Gastroesophageal sphincter (tissue), 3 donors: ENCODE measurements at regions not wholly inside any gene's neighbourhood (a gene's known extent, or its start where the extent isn't known, plus 50 kb on each side); places are given as distances from the start of the nearest gene placed in this dataset.

Source experiments
- EP300 ChIP-seq: sonication (generic); formaldehyde crosslinking; IDR thresholded peaks from one replicate; pipeline ENCODE4 v1.6.1; 2017; ENCODE audit warnings: antibody characterized with exemption, mild to moderate bottlenecking
- POLR2A ChIP-seq, 2 donors: fragments of 450-650 bp; IDR thresholded peaks; one replicate each; pipeline ENCODE4 v1.6.1; 2017; ENCODE audit warnings: antibody characterized with exemption in 2 of 2, mild to moderate bottlenecking in 2 of 2, moderate library complexity in 1 of 2
- POLR2AphosphoS5 ChIP-seq: sonication (generic); formaldehyde crosslinking; IDR thresholded peaks from one replicate; pipeline ENCODE4 v1.6.1; 2017; ENCODE audit warnings: antibody characterized with exemption
- TF ChIP-seq, protein P1 (sequence below), 4 experiments: fragments of 200-600 bp in 2 of 4; fragments of 450-650 bp in 2 of 4; sonication (generic) in 1 of 4; IDR thresholded peaks; one replicate each; pipeline ENCODE4 v1.5.1; 2017 to 2019; ENCODE audit warnings: antibody characterized with exemption in 4 of 4, mild to moderate bottlenecking in 2 of 4, moderate library complexity in 2 of 4

DNA sequence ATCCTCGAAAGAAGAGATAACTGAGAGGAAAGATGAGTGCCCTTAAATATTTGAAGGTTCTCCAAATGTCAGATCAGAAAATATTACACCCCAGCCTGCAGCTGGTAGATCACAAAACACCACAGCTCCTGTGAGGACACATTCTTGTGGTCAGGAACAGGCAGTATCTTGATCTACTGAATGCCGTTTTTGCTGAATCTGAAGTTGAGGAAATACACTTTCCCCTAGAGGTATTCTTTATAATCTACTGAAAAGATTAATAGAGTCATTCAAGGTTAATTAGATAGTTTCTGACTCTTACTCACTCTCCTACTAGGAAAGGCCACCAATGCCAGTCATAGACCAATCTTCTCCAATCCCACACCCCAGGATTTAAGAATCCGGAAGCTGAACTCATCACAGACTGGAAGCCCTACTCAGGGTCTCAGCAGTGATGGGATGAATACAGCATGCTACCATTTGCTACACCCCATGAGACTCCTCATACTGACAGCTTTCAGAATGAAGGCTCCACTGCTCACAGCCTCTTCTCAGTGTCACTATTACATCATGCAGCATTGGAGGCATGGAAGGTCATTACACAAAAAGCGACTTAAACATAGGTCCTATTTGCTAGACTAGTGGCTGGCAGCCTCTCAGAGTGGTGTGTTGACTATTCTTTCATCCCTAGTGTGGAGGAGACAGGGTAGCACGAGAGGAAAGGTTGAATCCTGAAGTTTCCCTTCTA, 143.9 kb upstream of the SLC1A3 start:
- TF ChIP-seq, protein P1, sequence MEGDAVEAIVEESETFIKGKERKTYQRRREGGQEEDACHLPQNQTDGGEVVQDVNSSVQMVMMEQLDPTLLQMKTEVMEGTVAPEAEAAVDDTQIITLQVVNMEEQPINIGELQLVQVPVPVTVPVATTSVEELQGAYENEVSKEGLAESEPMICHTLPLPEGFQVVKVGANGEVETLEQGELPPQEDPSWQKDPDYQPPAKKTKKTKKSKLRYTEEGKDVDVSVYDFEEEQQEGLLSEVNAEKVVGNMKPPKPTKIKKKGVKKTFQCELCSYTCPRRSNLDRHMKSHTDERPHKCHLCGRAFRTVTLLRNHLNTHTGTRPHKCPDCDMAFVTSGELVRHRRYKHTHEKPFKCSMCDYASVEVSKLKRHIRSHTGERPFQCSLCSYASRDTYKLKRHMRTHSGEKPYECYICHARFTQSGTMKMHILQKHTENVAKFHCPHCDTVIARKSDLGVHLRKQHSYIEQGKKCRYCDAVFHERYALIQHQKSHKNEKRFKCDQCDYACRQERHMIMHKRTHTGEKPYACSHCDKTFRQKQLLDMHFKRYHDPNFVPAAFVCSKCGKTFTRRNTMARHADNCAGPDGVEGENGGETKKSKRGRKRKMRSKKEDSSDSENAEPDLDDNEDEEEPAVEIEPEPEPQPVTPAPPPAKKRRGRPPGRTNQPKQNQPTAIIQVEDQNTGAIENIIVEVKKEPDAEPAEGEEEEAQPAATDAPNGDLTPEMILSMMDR (IDR thresholded peaks at IDR 0.05) = no peak
- no peak for TF ChIP-seq POLR2A (IDR thresholded peaks at IDR 0.05)
- TF ChIP-seq POLR2AphosphoS5 = no peak
- TF ChIP-seq EP300 = no peak
